CD14-positive monocyte (primary cell): ENCODE measurements at regions not wholly inside any gene's neighbourhood (a gene's known extent, or its start where the extent isn't known, plus 50 kb on each side); places are given as distances from the start of the nearest gene placed in this dataset.

Experiments used
- DNase-seq, 3 donors: peaks; one replicate each; pipeline ENCODE4 v3.0.0-alpha.2; 2011 to 2022
- H2AFZ ChIP-seq: 2 replicates; pipeline ENCODE4 v1.6.0; 2012; ENCODE audit warnings: mild to moderate bottlenecking, low read depth, low read length, inconsistent platforms; ENCODE audit not compliant: insufficient read depth, poor library complexity, severe bottlenecking
- H3K27ac ChIP-seq, 2 donors: 1 replicate in 1 of 2; 2 replicates in 1 of 2; pipeline ENCODE4 v1.5.1; 2012 to 2013; ENCODE audit warnings: low read length in 2 of 2, control low read depth in 1 of 2, inconsistent platforms in 1 of 2, low read depth in 1 of 2, mild to moderate bottlenecking in 1 of 2
- H3K27me3 ChIP-seq, 2 donors: one replicate each; pipeline versions ENCODE4 v1.6.0 to v1.6.1; 2011 to 2013; ENCODE audit warnings: low read length in 2 of 2; ENCODE audit not compliant: control insufficient read depth in 2 of 2, insufficient read depth in 2 of 2
- H3K36me3 ChIP-seq, 2 donors: replicated peaks in 1 of 2; 1 replicate in 1 of 2; 2 replicates in 1 of 2; pipeline versions ENCODE4 v1.5.1 to v1.6.1; 2012 to 2013; ENCODE audit warnings: low read length in 2 of 2, control low read depth in 1 of 2, inconsistent platforms in 1 of 2, mild to moderate bottlenecking in 1 of 2; ENCODE audit not compliant: insufficient read depth in 2 of 2, control insufficient read depth in 1 of 2
- H3K4me1 ChIP-seq, 2 donors: 1 replicate in 1 of 2; 2 replicates in 1 of 2; pipeline versions ENCODE4 v1.5.1 to v1.6.1; 2012 to 2013; ENCODE audit warnings: low read length in 2 of 2, control low read depth in 1 of 2, inconsistent platforms in 1 of 2, mild to moderate bottlenecking in 1 of 2, moderate library complexity in 1 of 2; ENCODE audit not compliant: insufficient read depth in 2 of 2, control insufficient read depth in 1 of 2
- H3K4me2 ChIP-seq: replicated peaks from 2 replicates; pipeline ENCODE3; 2012; ENCODE audit warnings: low read length, moderate library complexity, mild to moderate bottlenecking; ENCODE audit not compliant: poor library complexity, severe bottlenecking; ENCODE audit errors: extremely low read depth
- H3K4me3 ChIP-seq, 3 experiments: fragments of 200-600 bp in 1 of 3; sonication (generic) in 1 of 3; replicated peaks in 1 of 3; 1 replicate in 2 of 3; 2 replicates in 1 of 3; pipeline ENCODE4 v1.5.1; 2011 to 2013; ENCODE audit warnings: low read length in 3 of 3, mild to moderate bottlenecking in 3 of 3, control low read depth in 2 of 3, low read depth in 2 of 3, inconsistent platforms in 1 of 3, moderate library complexity in 1 of 3
- H3K79me2 ChIP-seq: 2 replicates; pipeline ENCODE4 v1.6.0; 2012; ENCODE audit warnings: mild to moderate bottlenecking, control low read depth, inconsistent platforms, low read length, moderate library complexity; ENCODE audit not compliant: insufficient read depth
- H3K9ac ChIP-seq: 2 replicates; pipeline ENCODE4 v1.6.0; 2017; ENCODE audit warnings: low read length, mild to moderate bottlenecking; ENCODE audit not compliant: insufficient read depth, poor library complexity, severe bottlenecking
- H3K9me3 ChIP-seq, 2 donors: replicated peaks in 1 of 2; 1 replicate in 1 of 2; 2 replicates in 1 of 2; pipeline versions ENCODE4 v1.5.1 to v1.6.1; 2012 to 2013; ENCODE audit warnings: low read length in 2 of 2, control low read depth in 1 of 2; ENCODE audit not compliant: control insufficient read depth in 1 of 2, insufficient read depth in 1 of 2
- H4K20me1 ChIP-seq: 2 replicates; pipeline ENCODE4 v1.6.0; 2012; ENCODE audit warnings: mild to moderate bottlenecking, low read length, control low read depth, moderate library complexity; ENCODE audit not compliant: insufficient read depth
- H3K27ac Mint-ChIP-seq, 7 donors: one replicate each; pipeline ENCODE4 v1.8.0; 2020; ENCODE audit warnings: mild to moderate bottlenecking in 7 of 7, mixed read lengths in 7 of 7, moderate library complexity in 6 of 7, inconsistent platforms in 2 of 7
- H3K27me3 Mint-ChIP-seq, 3 donors: one replicate each; pipeline ENCODE4 v1.8.0; 2021 to 2022; ENCODE audit warnings: low read depth in 3 of 3, mild to moderate bottlenecking in 3 of 3, mixed read lengths in 3 of 3, moderate library complexity in 3 of 3, inconsistent platforms in 1 of 3
- H3K36me3 Mint-ChIP-seq, 2 donors: one replicate each; pipeline ENCODE4 v1.8.0; 2020; ENCODE audit warnings: mixed read lengths in 2 of 2, inconsistent platforms in 1 of 2, mild to moderate bottlenecking in 1 of 2
- H3K4me1 Mint-ChIP-seq: one replicate; pipeline ENCODE4 v1.8.0; 2020; ENCODE audit warnings: mild to moderate bottlenecking, mixed read lengths
- H3K4me3 Mint-ChIP-seq, 2 donors: one replicate each; pipeline ENCODE4 v1.8.0; 2020; ENCODE audit warnings: mild to moderate bottlenecking in 2 of 2, mixed read lengths in 2 of 2, moderate library complexity in 1 of 2
- H3K9me3 Mint-ChIP-seq, 7 donors: one replicate each; pipeline ENCODE4 v1.8.0; 2020 to 2022; ENCODE audit warnings: mixed read lengths in 7 of 7, mild to moderate bottlenecking in 6 of 7, moderate library complexity in 6 of 7, inconsistent platforms in 2 of 7
- intact Hi-C, 2 donors: fragments of 100-400 bp; cut with micrococcal nuclease; formaldehyde crosslinking; loops; one replicate each; pipeline versions ENCODE4 v1.15.0 to v1.15.1; 2023
- TF ChIP-seq, protein P1 (sequence below): fragments of 200-600 bp; IDR thresholded peaks from one replicate; pipeline ENCODE4 v1.8.0; 2022; ENCODE audit warnings: antibody characterized with exemption, mild to moderate bottlenecking

GRCh38 chr6:53408826-53409225 lies 60.1 kb upstream of the ELOVL5 start:
- Mint-ChIP-seq H3K4me3 (no peak overlapping the region), H3K27me3 (peaks cover 0 to 2% (median 0%) of the 10 kb centered on the region in 3 donors)
- H3K9me3 ChIP-seq = no peaks in the 10 kb centered on the region

DNA sequence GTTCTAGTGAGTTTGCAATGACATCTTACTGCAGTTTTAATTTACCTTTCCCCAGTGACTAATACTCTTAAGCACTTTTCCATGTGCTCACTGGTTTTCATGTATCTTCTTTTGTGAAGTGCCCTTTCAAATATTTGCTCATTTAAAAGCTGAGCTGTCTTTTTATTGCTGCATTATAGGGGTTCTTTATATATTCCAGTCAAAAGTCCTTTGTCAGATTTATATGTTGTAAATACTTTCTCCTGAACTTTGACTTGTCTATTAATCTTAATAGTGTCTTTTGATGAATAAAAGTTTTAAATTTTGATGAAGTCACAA lies 50.2 kb upstream of the ELOVL5 start:
- Histone ChIP-seq H3K79me2 (no peaks in the 10 kb centered on the region), H4K20me1 (no peaks in the 10 kb centered on the region), H3K9me3 (no peaks in the 10 kb centered on the region), H3K36me3 (no peaks in the 10 kb centered on the region), H3K27me3 (no peaks in the 10 kb centered on the region), H3K9ac (no peak overlapping the region), H3K27ac (no peak overlapping the region), H3K4me3 (no peak overlapping the region), H3K4me1 (no peaks in the 10 kb centered on the region), H3K4me2 (no peak overlapping the region), H2AFZ (no peak overlapping the region)
- Mint-ChIP-seq H3K27ac (no peak overlapping the region), H3K27me3 (peaks cover 0 to 2% (median 1%) of the 10 kb centered on the region in 3 donors), H3K4me1 (no peaks in the 10 kb centered on the region), H3K4me3 (no peak overlapping the region), H3K36me3 (no peaks in the 10 kb centered on the region), H3K9me3 (no peaks in the 10 kb centered on the region)
- no peak for DNase-seq
- intact Hi-C loops = no loop called here
- TF ChIP-seq, protein P1, sequence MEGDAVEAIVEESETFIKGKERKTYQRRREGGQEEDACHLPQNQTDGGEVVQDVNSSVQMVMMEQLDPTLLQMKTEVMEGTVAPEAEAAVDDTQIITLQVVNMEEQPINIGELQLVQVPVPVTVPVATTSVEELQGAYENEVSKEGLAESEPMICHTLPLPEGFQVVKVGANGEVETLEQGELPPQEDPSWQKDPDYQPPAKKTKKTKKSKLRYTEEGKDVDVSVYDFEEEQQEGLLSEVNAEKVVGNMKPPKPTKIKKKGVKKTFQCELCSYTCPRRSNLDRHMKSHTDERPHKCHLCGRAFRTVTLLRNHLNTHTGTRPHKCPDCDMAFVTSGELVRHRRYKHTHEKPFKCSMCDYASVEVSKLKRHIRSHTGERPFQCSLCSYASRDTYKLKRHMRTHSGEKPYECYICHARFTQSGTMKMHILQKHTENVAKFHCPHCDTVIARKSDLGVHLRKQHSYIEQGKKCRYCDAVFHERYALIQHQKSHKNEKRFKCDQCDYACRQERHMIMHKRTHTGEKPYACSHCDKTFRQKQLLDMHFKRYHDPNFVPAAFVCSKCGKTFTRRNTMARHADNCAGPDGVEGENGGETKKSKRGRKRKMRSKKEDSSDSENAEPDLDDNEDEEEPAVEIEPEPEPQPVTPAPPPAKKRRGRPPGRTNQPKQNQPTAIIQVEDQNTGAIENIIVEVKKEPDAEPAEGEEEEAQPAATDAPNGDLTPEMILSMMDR = no peak

More at GRCh38 chr6:53408826-53409225, 60.1 kb upstream of the ELOVL5 start:
- no peaks in the 10 kb centered on the region for H3K36me3 Mint-ChIP-seq
- H2AFZ ChIP-seq = no peak overlapping the region
- DNase-seq = no peak
- intact Hi-C loops = no loop called here
- TF ChIP-seq, protein P1 = no peak
- H3K4me1 ChIP-seq = peaks cover 13 to 15% of the 10 kb centered on the region in 2 donors
- no peaks in the 10 kb centered on the region for H3K9me3 Mint-ChIP-seq
- H3K4me3 ChIP-seq = no peak overlapping the region
- no peak overlapping the region for H3K9ac ChIP-seq
- H3K27me3 ChIP-seq = no peaks in the 10 kb centered on the region
- no peak overlapping the region for H3K27ac Mint-ChIP-seq
- peaks cover 23% of the 10 kb centered on the region for H3K4me1 Mint-ChIP-seq
- H3K36me3 ChIP-seq = no peaks in the 10 kb centered on the region
- H3K27ac ChIP-seq = no peak overlapping the region
- no peaks in the 10 kb centered on the region for H4K20me1 ChIP-seq
- H3K4me2 ChIP-seq = no peak overlapping the region
- H3K79me2 ChIP-seq = no peaks in the 10 kb centered on the region
